Kidney epithelial cell (primary cell): ENCODE measurements at regions not wholly inside any gene's neighbourhood (a gene's known extent, or its start where the extent isn't known, plus 50 kb on each side); places are given as distances from the start of the nearest gene placed in this dataset.

ENCODE experiments used
- DNase-seq: peaks from one replicate; pipeline ENCODE4 v3.0.0-alpha.2; 2010; ENCODE audit warnings: low read depth
- H3K27me3 ChIP-seq: 2 replicates; pipeline ENCODE4 v1.6.0; 2011; ENCODE audit warnings: low read length; ENCODE audit not compliant: control insufficient read depth, insufficient read depth
- H3K36me3 ChIP-seq: 2 replicates; pipeline ENCODE4 v1.5.1; 2011; ENCODE audit warnings: low read length; ENCODE audit not compliant: control insufficient read depth, insufficient read depth
- H3K4me3 ChIP-seq: 2 replicates; pipeline ENCODE4 v1.5.1; 2011; ENCODE audit warnings: low read depth, mild to moderate bottlenecking, control low read depth, low read length
- TF ChIP-seq, protein P1 (sequence below): IDR thresholded peaks from 2 replicates; pipeline ENCODE4 v1.5.1; 2011; ENCODE audit warnings: mild to moderate bottlenecking, moderate library complexity, low read length, control low read depth, inconsistent platforms; ENCODE audit not compliant: insufficient read depth, poor library complexity, severe bottlenecking

DNA sequence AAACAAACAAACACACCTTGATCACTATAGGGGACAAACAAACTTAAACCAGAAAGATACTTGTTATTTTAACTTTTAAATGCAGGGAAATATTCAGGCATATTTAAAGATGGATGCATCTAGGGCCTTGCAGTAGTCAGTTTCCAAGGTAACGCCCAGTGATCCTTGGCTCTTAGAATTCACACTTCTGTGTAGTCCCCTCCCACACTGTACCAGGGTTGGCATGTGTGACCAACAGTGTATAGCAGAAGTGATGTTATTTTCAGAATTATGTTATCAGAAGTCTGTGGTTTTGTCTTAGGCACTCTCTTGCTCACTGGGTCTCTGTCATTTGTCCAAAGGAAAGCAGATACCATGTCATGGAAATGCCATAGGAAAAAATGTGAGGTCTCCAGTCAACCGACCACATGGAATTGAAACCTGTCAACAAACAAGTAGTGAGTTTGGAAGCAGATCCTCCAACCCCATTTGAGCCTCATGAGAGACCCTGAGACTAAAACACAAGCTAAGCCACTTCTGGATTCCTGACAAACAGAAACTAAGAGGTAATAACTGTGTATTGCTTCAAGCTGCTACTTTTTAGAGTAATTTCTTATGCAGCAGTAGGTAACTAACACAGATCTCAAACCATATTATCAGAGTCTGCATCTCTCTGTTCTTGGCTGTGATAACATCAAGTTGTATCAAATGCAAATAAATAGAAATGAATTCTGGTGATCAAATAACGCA is 670.3 kb downstream of the KCTD8 start:
- TF ChIP-seq, protein P1, sequence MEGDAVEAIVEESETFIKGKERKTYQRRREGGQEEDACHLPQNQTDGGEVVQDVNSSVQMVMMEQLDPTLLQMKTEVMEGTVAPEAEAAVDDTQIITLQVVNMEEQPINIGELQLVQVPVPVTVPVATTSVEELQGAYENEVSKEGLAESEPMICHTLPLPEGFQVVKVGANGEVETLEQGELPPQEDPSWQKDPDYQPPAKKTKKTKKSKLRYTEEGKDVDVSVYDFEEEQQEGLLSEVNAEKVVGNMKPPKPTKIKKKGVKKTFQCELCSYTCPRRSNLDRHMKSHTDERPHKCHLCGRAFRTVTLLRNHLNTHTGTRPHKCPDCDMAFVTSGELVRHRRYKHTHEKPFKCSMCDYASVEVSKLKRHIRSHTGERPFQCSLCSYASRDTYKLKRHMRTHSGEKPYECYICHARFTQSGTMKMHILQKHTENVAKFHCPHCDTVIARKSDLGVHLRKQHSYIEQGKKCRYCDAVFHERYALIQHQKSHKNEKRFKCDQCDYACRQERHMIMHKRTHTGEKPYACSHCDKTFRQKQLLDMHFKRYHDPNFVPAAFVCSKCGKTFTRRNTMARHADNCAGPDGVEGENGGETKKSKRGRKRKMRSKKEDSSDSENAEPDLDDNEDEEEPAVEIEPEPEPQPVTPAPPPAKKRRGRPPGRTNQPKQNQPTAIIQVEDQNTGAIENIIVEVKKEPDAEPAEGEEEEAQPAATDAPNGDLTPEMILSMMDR: no peak
- no peak overlapping the region for H3K4me3 ChIP-seq
- no peaks in the 10 kb centered on the region for H3K36me3 ChIP-seq
- H3K27me3 ChIP-seq: no peaks in the 10 kb centered on the region
- DNase-seq: no peak

DNA sequence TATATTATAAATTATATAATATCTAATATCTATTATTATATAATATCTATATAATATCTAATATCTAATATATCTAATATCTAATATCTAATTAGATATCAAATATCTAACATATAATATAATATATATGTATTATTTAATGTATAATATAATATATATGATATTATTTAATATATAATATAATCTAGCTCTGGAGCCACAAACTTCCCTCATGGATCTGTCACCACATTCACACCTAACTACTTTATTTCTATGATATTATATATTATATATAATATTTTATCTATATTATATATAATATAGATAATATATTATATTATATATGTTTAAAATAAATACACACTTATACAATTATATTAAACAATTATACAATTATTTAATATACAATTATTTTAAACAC is 667.5 kb downstream of the KCTD8 start:
- Histone ChIP-seq H3K27me3 (no peaks in the 10 kb centered on the region), H3K4me3 (no peak overlapping the region), H3K36me3 (no peaks in the 10 kb centered on the region)
- TF ChIP-seq, protein P1: no peak
- no peak for DNase-seq

DNA sequence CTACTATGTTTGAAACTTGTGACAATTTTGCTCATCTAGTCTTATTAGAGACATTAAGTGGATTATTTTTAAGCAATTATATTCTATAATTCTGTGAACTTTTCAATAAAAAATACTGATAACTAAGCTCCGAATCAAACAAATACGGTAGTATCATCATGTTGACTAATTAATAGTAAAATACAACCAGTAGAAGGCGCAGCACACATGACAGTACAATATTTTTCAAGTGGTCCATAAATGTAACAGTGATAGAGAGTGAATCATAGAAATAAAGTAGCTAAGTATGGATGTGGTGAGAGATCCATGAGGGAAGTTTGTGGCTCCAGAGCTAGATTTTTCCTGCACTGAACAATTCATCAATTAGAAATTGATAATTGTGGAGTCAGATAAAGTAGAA is 666.2 kb downstream of the KCTD8 start:
- Histone ChIP-seq H3K27me3 (no peaks in the 10 kb centered on the region), H3K4me3 (no peak overlapping the region), H3K36me3 (no peaks in the 10 kb centered on the region)
- TF ChIP-seq, protein P1: no peak
- DNase-seq: no peak

DNA sequence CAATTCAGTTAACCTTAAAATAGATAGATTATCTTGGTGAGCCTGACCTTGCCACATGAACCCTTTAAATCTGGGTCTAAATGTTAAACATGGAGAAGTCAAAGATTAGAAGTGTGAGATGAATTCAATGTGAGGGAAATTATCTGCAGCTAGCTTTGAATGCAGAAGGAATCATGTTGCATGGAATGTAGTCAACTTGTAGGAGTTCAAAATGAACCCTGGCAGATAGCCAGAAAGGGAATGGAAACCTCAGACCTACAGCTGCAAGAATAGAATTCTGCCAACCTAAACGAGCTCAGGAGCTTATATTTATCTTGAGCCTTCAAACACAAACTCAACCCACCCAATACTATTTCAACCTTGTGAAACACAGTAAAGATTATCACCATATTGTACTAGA is 632.5 kb downstream of the KCTD8 start:
- TF ChIP-seq, protein P1: no peak
- no peaks in the 10 kb centered on the region for H3K36me3 ChIP-seq
- H3K27me3 ChIP-seq: no peaks in the 10 kb centered on the region
- no peak overlapping the region for H3K4me3 ChIP-seq
- no peak for DNase-seq

DNA sequence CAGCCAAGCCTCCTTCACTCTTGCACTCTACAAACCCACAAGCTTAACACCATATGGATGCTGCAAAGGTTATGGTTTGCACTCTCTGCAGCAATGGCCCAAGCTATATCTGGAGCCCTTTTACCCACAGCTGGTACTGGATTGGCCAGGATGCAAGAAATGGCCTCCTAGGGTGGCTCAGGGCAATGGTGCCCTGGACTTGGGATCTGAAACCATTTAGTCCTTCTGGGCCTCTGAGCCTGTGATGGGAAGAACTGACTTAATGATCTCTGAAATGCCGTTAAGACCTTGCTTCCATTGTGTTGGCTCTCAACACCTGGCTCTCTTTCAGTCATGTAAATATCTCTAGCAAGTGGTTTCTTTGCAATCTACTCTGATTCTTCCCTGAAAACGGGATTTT is 626.0 kb downstream of the KCTD8 start:
- no peaks in the 10 kb centered on the region for H3K36me3 ChIP-seq
- no peak for DNase-seq
- H3K27me3 ChIP-seq: no peaks in the 10 kb centered on the region
- H3K4me3 ChIP-seq: no peak overlapping the region
- TF ChIP-seq, protein P1: no peak

DNA sequence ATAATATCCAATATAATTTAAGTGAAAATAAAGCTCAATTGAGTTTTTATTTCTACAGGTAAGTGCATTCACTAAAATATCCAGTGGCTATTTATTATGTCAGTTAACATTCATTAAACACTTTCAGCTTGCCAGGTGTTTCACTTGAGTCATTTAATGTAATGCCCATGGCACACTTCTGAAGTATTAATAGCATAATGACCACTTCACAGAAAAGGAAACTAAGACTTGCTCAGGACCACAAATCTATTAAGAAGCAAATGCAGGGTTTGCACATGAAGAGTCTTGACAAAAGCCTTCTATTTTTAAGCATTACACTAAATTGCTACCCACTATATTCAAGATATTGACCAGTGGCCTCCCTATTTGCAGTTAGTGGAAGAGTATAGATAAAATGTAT is 612.7 kb downstream of the KCTD8 start:
- no peak for DNase-seq
- TF ChIP-seq, protein P1: no peak
- no peak overlapping the region for H3K4me3 ChIP-seq

More for the DNA sequence above, 612.7 kb downstream of the KCTD8 start:
- H3K27me3 ChIP-seq: no peaks in the 10 kb centered on the region
- H3K36me3 ChIP-seq: no peaks in the 10 kb centered on the region
